ENCODE measurements at regions not wholly inside any gene's neighbourhood (a gene's known extent, or its start where the extent isn't known, plus 50 kb on each side); places are given as distances from the start of the nearest gene placed in this dataset.

DNA sequence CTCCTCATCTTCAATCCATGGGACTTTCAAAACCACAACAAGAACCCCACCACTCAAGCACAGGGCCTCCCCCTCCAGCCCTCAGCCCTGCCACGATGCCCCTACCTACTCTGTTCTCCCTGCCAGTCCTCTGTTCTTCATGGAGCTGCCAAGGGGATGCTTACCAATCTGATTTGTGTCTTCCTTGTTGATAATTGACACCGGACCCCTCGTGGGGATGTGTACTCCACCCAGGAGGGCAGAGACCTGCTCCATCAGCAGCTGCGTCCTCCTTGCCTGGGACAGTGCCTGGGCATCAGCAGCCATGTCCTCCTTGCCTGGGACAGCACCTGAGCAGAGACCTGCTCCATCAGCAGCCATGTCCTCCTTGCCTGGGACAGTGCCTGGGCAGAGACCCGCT, 1489.2 kb downstream of the TBC1D22A start:
- no peak for DNase-seq
- Histone ChIP-seq H3K4me1 (no peaks in the 10 kb centered on the region), H3K27ac (no peak overlapping the region), H3K36me3 (no peaks in the 10 kb centered on the region), H3K9me3 (no peaks in the 10 kb centered on the region), H3K27me3 (peaks cover 0 to 71% (median 0%) of the 10 kb centered on the region in 4 donors), H3K4me3 (no peak overlapping the region)
- intact Hi-C loops (cut with DNase I) = no loop called here
- WGBS, 2 donors = 85 to 87% methylated on average over 2 to 4 of the region's 5 CpGs
- TF ChIP-seq POLR2A (IDR thresholded peaks at IDR 0.05) = no peak
- TF ChIP-seq, protein P1, sequence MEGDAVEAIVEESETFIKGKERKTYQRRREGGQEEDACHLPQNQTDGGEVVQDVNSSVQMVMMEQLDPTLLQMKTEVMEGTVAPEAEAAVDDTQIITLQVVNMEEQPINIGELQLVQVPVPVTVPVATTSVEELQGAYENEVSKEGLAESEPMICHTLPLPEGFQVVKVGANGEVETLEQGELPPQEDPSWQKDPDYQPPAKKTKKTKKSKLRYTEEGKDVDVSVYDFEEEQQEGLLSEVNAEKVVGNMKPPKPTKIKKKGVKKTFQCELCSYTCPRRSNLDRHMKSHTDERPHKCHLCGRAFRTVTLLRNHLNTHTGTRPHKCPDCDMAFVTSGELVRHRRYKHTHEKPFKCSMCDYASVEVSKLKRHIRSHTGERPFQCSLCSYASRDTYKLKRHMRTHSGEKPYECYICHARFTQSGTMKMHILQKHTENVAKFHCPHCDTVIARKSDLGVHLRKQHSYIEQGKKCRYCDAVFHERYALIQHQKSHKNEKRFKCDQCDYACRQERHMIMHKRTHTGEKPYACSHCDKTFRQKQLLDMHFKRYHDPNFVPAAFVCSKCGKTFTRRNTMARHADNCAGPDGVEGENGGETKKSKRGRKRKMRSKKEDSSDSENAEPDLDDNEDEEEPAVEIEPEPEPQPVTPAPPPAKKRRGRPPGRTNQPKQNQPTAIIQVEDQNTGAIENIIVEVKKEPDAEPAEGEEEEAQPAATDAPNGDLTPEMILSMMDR (IDR thresholded peaks at IDR 0.05) = no peak

DNA sequence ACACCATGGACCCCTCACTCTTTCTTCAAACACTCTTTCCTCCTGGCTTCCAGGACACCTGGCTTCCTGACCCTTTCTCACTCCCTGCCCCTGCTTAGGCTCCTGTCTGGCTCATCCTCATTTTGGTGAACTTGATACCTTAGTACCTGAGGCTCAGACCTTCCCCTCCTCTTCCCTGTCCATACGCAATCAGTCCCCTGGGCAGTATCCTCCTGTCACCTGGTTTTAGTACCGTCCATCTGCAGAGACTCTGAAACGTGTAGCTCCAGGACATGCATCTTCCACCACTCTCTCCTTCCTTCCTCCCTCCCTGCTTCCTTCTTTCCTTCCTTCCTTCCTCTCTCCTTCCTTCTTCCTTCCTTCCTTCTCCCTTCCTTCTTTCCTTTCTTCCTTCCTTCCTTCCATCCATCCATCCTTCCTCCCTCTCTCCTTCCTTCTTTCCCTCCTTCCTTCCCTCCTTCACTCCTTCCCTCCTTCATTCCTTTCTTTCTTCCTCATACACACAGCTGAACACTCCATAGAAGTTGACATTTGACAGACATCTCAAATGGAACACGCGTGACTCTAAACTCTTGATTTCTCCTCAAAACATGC, 1488.6 kb downstream of the TBC1D22A start:
- Histone ChIP-seq H3K4me1 (no peaks in the 10 kb centered on the region), H3K27me3 (peaks cover 0 to 72% (median 0%) of the 10 kb centered on the region in 4 donors), H3K36me3 (no peaks in the 10 kb centered on the region), H3K27ac (no peak overlapping the region), H3K9me3 (no peaks in the 10 kb centered on the region), H3K4me3 (no peak overlapping the region)
- intact Hi-C loops (cut with DNase I) = no loop called here
- WGBS, 2 donors = 68 to 70% methylated on average over 5 of the region's 5 CpGs
- TF ChIP-seq, protein P1 (IDR thresholded peaks at IDR 0.05) = no peak
- TF ChIP-seq POLR2A (IDR thresholded peaks at IDR 0.05) = no peak
- DNase-seq = no peak

DNA sequence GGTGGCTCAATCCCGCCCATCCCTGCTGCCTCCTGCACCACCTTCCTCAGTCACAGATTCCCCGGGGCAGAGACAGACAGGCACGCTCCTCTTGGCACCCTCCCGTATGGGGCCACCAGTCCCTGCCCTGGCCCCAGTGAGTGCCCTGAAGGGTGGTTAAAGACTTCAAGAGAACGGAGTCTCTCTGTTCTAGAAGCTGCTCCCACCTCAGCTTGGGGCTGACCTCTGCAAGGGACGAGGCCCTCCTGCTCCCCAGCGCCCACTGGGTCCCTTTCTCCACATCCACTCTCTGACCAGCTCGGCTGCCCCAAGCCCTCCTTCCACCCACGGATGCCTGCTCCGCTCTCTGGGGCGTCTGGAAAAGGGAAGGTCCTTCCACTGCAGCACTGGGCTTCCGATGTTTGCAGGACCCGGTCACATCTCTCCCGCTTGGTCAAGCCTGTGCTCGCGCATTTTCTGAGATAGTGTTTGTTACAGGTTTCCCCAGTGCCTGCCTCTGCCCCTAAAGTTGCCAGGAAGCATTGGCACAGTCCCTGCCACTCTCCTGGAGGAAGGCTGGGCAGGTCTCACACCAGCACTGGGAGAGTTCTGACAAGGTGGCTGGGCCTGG, 1487.9 kb downstream of the TBC1D22A start:
- H3K27me3 ChIP-seq = peaks cover 0 to 73% (median 0%) of the 10 kb centered on the region in 4 donors
- no peak overlapping the region for H3K4me3 ChIP-seq
- TF ChIP-seq, protein P1 (IDR thresholded peaks at IDR 0.05) = no peak
- TF ChIP-seq POLR2A (IDR thresholded peaks at IDR 0.05) = no peak
- no peak for DNase-seq
- H3K27ac ChIP-seq = no peak overlapping the region
- H3K4me1 ChIP-seq = no peaks in the 10 kb centered on the region
- intact Hi-C loops (cut with DNase I) = no loop called here
- 60 to 64% methylated on average over 9 of the region's 16 CpGs for WGBS, 2 donors
- no peaks in the 10 kb centered on the region for H3K36me3 ChIP-seq
- no peaks in the 10 kb centered on the region for H3K9me3 ChIP-seq

DNA sequence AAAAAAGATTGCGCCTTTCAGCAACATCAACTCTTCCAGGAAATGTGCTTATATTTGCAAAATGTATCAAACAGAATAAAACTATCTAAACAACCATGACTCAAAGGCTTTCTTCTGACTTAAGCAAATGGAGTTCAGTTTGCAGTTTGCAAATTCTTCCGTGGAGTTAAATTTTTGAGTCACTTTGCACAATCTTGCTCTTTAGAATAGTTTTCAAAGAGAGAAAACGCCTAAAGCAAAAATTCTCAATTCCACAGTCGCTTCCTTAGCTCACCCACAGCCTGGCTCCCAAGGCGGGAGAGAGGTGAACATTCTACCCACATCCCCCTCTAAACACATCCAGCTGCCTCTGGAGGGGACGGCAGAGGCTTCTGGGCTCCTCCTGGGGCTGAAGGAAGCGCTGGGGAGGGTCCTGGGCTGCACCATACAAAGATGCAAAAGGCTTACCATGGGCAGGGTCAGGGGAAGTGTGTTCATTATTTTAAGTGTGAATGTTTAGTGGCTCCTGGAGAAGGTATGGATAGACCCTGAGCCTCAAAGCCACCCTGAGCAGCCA, 1487.3 kb downstream of the TBC1D22A start:
- no peaks in the 10 kb centered on the region for H3K36me3 ChIP-seq
- no peak for DNase-seq
- no peaks in the 10 kb centered on the region for H3K9me3 ChIP-seq
- no peak overlapping the region for H3K4me3 ChIP-seq
- H3K27me3 ChIP-seq = peaks cover 0 to 68% (median 0%) of the 10 kb centered on the region in 4 donors
- no peak overlapping the region for H3K27ac ChIP-seq
- 34 to 43% methylated on average over 3 to 6 of the region's 7 CpGs for WGBS, 2 donors
- H3K4me1 ChIP-seq = no peaks in the 10 kb centered on the region
- TF ChIP-seq, protein P1 (IDR thresholded peaks at IDR 0.05) = no peak
- TF ChIP-seq POLR2A (IDR thresholded peaks at IDR 0.05) = no peak
- intact Hi-C loops (cut with DNase I) = no loop called here

DNA sequence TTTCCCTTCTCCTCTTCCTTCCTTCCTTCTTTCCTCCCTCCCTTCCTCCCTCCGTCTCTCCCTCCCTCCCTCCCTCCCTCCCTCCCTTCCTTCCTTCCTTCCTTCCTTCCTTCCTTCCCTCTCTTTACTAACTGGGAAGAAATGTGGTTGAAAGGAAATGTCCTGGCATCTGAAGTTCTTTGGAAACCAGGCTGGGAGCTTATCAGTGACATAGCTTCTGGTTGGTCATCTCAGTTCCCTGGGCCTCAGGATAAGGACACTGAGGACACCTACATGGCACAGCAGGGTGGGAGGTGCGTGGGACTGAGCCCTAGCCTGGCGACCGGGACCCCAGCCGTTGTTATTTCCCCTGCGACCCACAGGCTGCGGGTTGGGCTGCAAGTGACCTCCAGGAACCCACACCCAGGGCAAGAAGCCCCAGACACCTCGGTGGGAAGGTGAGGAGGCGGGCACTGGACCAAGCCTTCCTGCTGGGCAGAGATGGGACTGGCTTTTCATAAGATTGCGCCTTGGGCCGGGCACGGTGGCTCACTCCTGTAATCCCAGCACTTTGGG, 1486.5 kb downstream of the TBC1D22A start:
- WGBS, 2 donors = 40% methylated on average over 1 of the region's 12 CpGs; no CpG with 5 or more reads in 1 of the 2 donors
- Histone ChIP-seq H3K4me1 (no peaks in the 10 kb centered on the region), H3K36me3 (no peaks in the 10 kb centered on the region), H3K4me3 (no peak overlapping the region), H3K27ac (no peak overlapping the region), H3K27me3 (peaks cover 0 to 66% (median 0%) of the 10 kb centered on the region in 4 donors), H3K9me3 (no peaks in the 10 kb centered on the region)
- DNase-seq = no peak
- no peak for TF ChIP-seq POLR2A (IDR thresholded peaks at IDR 0.05)
- TF ChIP-seq, protein P1 (IDR thresholded peaks at IDR 0.05) = no peak
- intact Hi-C loops (cut with DNase I) = no loop called here

All from esophagus squamous epithelium (tissue), 5 donors.